Kidney (tissue), 13 donors: ENCODE measurements at regions not wholly inside any gene's neighbourhood (a gene's known extent, or its start where the extent isn't known, plus 50 kb on each side); places are given as distances from the start of the nearest gene placed in this dataset.

ENCODE experiments used
- DNase-seq, 5 donors: peaks; one replicate each; pipeline ENCODE4 v3.0.0-alpha.2; 2013 to 2020
- FAIRE-seq: peaks from 2 replicates; lab custom pipeline; 2012; peaks lifted over from hg19 to GRCh38; lab: Jason Lieb, UNC
- H3K27ac ChIP-seq, 2 donors: one replicate each; pipeline ENCODE4 v1.7.0; 2013; ENCODE audit warnings: low read depth in 2 of 2, low read length in 2 of 2, inconsistent platforms in 1 of 2
- H3K27me3 ChIP-seq: one replicate; pipeline ENCODE4 v1.7.1; 2013; ENCODE audit warnings: low read length, inconsistent platforms; ENCODE audit not compliant: control insufficient read depth, insufficient read depth
- H3K36me3 ChIP-seq, 3 donors: one replicate each; pipeline versions ENCODE4 v1.7.0 to v1.7.1; 2013; ENCODE audit warnings: low read length in 3 of 3, control low read depth in 1 of 3, inconsistent platforms in 1 of 3; ENCODE audit not compliant: insufficient read depth in 3 of 3, control insufficient read depth in 2 of 3
- H3K4me1 ChIP-seq, 3 donors: one replicate each; pipeline versions ENCODE4 v1.7.0 to v1.7.1; 2013; ENCODE audit warnings: low read length in 3 of 3, inconsistent platforms in 1 of 3, low read depth in 1 of 3; ENCODE audit not compliant: control insufficient read depth in 2 of 3, insufficient read depth in 2 of 3
- H3K4me3 ChIP-seq, 3 donors: one replicate each; pipeline versions ENCODE4 v1.7.0 to v1.8.1; 2013; ENCODE audit warnings: low read length in 3 of 3, control low read depth in 1 of 3, inconsistent platforms in 1 of 3
- H3K9ac ChIP-seq, 3 donors: one replicate each; pipeline versions ENCODE4 v1.7.0 to v1.7.1; 2013; ENCODE audit warnings: low read length in 3 of 3, control low read depth in 1 of 3, inconsistent platforms in 1 of 3
- H3K9me3 ChIP-seq, 3 donors: one replicate each; pipeline versions ENCODE4 v1.7.0 to v1.7.1; 2013; ENCODE audit warnings: low read length in 3 of 3, control low read depth in 1 of 3, inconsistent platforms in 1 of 3; ENCODE audit not compliant: control insufficient read depth in 2 of 3, insufficient read depth in 1 of 3
- CTCF ChIP-seq: IDR thresholded peaks from 3 replicates; pipeline ENCODE4 v1.5.1; 2012; ENCODE audit warnings: mild to moderate bottlenecking, moderate library complexity, borderline replicate concordance; ENCODE audit not compliant: insufficient read depth; ENCODE audit errors: extremely low read depth
- intact Hi-C: fragments of 100-400 bp; cut with DNase I; formaldehyde crosslinking; loops from one replicate; pipeline ENCODE4 v1.11.1; 2022
- donor health status: control.
- donor health status: control.
- donor health status: control.
- donor health status: control.
- donor health status: control.
- donor health status: DM: yes; HTN: yes; CAD: no.
- donor health status: Normal renal cell carcinoma (clear cell type).

GRCh38 chr5:96506866-96507527, 73.9 kb upstream of the PCSK1 start:
- no peak for FAIRE-seq
- intact Hi-C loops: no loop called here
- Histone ChIP-seq H3K36me3 (no peaks in the 10 kb centered on the region), H3K9me3 (no peaks in the 10 kb centered on the region), H3K27ac (no peak overlapping the region), H3K9ac (no peak overlapping the region), H3K4me1 (no peaks in the 10 kb centered on the region), H3K27me3 (no peaks in the 10 kb centered on the region), H3K4me3 (no peak overlapping the region)
- TF ChIP-seq CTCF: no peak
- no peak for DNase-seq

GRCh38 chr5:96509316-96509715, 76.3 kb upstream of the PCSK1 start:
- TF ChIP-seq CTCF: no peak
- Histone ChIP-seq H3K27ac (no peak overlapping the region), H3K4me3 (no peak overlapping the region), H3K4me1 (no peaks in the 10 kb centered on the region), H3K36me3 (no peaks in the 10 kb centered on the region), H3K9ac (no peak overlapping the region), H3K27me3 (no peaks in the 10 kb centered on the region), H3K9me3 (no peaks in the 10 kb centered on the region)
- FAIRE-seq (no peak), DNase-seq (no peak)
- intact Hi-C loops: no loop called here

- H3K4me1 ChIP-seq: no peaks in the 10 kb centered on the region
- no peak for FAIRE-seq
- no peak overlapping the region for H3K4me3 ChIP-seq
- H3K36me3 ChIP-seq: no peaks in the 10 kb centered on the region
- intact Hi-C loops: no loop called here
- no peak for TF ChIP-seq CTCF
- no peaks in the 10 kb centered on the region for H3K9me3 ChIP-seq
- no peak overlapping the region for H3K9ac ChIP-seq
- no peak for DNase-seq
- H3K27ac ChIP-seq: no peak overlapping the region
- no peaks in the 10 kb centered on the region for H3K27me3 ChIP-seq
Observed at GRCh38 chr5:96509721-96510350, 76.8 kb upstream of the PCSK1 start.
